GM04503 (cell line): ENCODE measurements at regions not wholly inside any gene's neighbourhood (a gene's known extent, or its start where the extent isn't known, plus 50 kb on each side); places are given as distances from the start of the nearest gene placed in this dataset.

ENCODE experiments used
- DNase-seq: peaks from one replicate; pipeline ENCODE4 v3.0.0-alpha.2; 2012; ENCODE audit warnings: low read depth

DNA sequence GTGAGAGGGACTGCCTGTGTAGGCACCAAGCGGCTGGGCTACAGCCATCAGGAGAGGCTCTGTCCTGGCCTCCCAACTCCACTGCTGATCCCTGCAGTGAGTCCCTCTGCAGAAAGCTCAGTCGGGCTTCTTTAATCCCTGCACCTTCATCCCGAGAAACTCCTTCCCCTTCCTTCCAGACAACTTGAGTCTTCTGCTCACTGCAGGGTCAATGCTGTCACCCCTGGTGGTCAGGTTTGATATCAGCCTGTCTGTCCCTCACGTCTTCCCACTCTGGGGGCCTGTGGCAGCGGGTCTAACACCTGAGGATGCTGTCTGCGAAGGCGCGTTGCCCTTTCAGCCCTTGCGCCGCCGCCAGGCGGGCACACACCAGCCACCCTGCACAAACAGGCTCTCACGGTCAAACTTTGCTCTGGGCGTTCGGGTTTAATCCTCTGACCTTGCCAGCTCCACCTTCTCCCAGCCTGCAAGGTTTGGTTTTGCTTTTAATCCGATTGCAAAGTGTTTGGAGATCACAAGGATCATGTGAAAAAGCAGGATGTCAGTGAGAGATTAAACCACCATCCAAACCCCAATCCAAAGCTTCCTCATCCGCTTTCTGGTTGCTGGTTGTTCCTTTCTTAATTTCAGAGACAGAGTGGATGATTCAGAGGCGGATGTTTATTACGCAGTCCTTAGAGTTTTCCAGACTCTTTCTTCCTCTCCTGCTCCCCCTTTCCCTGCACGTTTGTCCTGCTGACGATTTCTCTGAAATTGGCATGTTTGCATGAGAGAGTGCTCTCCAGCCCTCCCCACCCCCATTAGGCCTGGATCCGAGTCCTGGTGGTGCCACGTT, 74.8 kb upstream of the SLC34A2 start:
- DNase-seq: no peak

GRCh38 chr4:25585901-25586523, 69.6 kb upstream of the SLC34A2 start:
- no peak for DNase-seq

DNA sequence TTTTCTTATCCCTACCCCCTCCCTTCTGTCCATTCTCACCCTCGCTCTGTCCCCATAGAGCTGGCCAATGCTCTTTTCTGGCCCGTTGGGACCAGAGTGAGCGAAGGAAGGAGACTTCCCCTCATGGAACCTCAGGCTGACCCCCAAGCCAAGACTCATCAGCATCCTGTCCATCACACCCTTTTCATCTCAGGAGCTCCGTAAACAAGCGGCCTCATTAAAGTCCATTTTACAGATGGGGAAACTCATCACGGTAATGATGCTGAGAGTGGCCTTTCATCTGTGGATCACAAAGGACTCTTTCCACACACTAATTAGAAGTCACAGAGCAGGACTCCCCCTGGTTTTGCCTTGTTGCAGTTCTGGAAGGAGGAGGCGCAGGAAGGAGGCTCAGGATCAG, 67.4 kb upstream of the SLC34A2 start:
- DNase-seq: no peak

DNA sequence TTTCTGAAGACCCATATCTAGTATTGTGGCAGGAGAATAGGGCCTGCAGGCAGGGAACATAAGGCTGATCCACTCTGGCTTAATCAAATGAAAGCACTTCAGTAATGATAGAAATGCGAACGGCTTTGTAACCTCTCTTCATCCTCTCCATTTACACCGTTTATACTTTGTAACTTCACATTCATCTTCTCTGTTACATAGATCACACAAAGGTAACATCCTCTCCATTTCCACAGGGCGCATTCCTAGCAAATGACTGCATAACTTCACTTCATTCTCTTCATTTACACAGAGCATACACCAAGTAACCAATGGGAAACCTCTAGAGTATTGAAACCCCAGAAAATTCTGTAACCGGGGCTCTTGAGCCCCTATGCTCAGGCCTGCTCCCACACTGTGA, 65.5 kb upstream of the SLC34A2 start:
- no peak for DNase-seq

GRCh38 chr4:25592736-25593135, 62.9 kb upstream of the SLC34A2 start:
- DNase-seq: no peak
